Spleen (tissue), 11 donors: ENCODE measurements at regions not wholly inside any gene's neighbourhood (a gene's known extent, or its start where the extent isn't known, plus 50 kb on each side); places are given as distances from the start of the nearest gene placed in this dataset.

Experiments
- DNase-seq: peaks from one replicate; pipeline ENCODE4 v3.0.0-alpha.2; 2020
- H3K27ac ChIP-seq, 8 donors: fragments of 200-600 bp; sonication (generic) in 7 of 8; 1 replicate in 4 of 8; 2 replicates in 4 of 8; pipeline versions ENCODE4 v1.5.0 to v1.8.0; 2016 to 2021; ENCODE audit warnings: inconsistent platforms in 4 of 8, mild to moderate bottlenecking in 4 of 8, moderate library complexity in 1 of 8
- H3K27me3 ChIP-seq, 7 donors: fragments of 200-600 bp; sonication (generic) in 6 of 7; replicated peaks in 1 of 7; 1 replicate in 4 of 7; 2 replicates in 3 of 7; pipeline versions ENCODE4 v1.5.0 to v1.8.0; 2016 to 2021; ENCODE audit warnings: inconsistent platforms in 3 of 7, mild to moderate bottlenecking in 1 of 7
- H3K36me3 ChIP-seq, 6 donors: fragments of 200-600 bp; sonication (generic) in 5 of 6; 1 replicate in 4 of 6; 2 replicates in 2 of 6; pipeline versions ENCODE4 v1.5.0 to v1.8.0; 2016 to 2021; ENCODE audit warnings: inconsistent platforms in 2 of 6
- H3K4me1 ChIP-seq, 6 donors: fragments of 200-600 bp; sonication (generic) in 5 of 6; 1 replicate in 3 of 6; 2 replicates in 3 of 6; pipeline versions ENCODE4 v1.5.0 to v1.8.0; 2016 to 2021; ENCODE audit warnings: inconsistent platforms in 3 of 6
- H3K4me3 ChIP-seq, 8 donors: fragments of 200-600 bp; sonication (generic) in 7 of 8; 1 replicate in 4 of 8; 2 replicates in 4 of 8; pipeline versions ENCODE4 v1.5.0 to v1.8.0; 2016 to 2021; ENCODE audit warnings: inconsistent platforms in 4 of 8, mild to moderate bottlenecking in 4 of 8, moderate library complexity in 2 of 8
- H3K9me3 ChIP-seq, 8 donors: fragments of 200-600 bp; sonication (generic) in 7 of 8; 1 replicate in 4 of 8; 2 replicates in 4 of 8; pipeline versions ENCODE4 v1.5.0 to v1.8.0; 2016 to 2021; ENCODE audit warnings: inconsistent platforms in 4 of 8
- POLR2A ChIP-seq, 3 donors: fragments of 450-650 bp; IDR thresholded peaks; one replicate each; pipeline ENCODE4 v1.5.1; 2017; ENCODE audit warnings: antibody characterized with exemption in 3 of 3, mild to moderate bottlenecking in 1 of 3
- POLR2AphosphoS5 ChIP-seq, 3 donors: sonication (generic); formaldehyde crosslinking; IDR thresholded peaks; one replicate each; pipeline ENCODE4 v1.5.1; 2017; ENCODE audit warnings: antibody characterized with exemption in 3 of 3
- WGBS, 5 donors: extraction: QIAGEN DNeasy Blood & Tissue Kit in 3 of 5; methylation state at CpG; one replicate each; pipeline versions ENCODE4 v1.1.5 to v1.1.7; 2013 to 2018; 5-methylcytosine and 5-hydroxymethylcytosine counted together
- intact Hi-C: fragments of 100-400 bp; cut with DNase I; formaldehyde crosslinking; loops from one replicate; pipeline ENCODE4 v1.15.0; 2023; ENCODE audit warnings: low total_unique reads
- TF ChIP-seq, protein P1 (sequence below), 11 experiments: fragments of 200-600 bp in 7 of 11; fragments of 450-650 bp in 4 of 11; sonication (generic) in 4 of 11; IDR thresholded peaks in 8 of 11; conservative IDR thresholded peaks in 3 of 11; 1 replicate in 7 of 11; 2 replicates in 4 of 11; pipeline versions ENCODE4 v1.4.0 to v1.8.0; 2016 to 2021; ENCODE audit warnings: antibody characterized with exemption in 11 of 11, inconsistent platforms in 4 of 11, mild to moderate bottlenecking in 1 of 11
- donor health status: healthy with polysubstance abuse.
- donor health status: DM: no; HTN: no; CAD: no; lungs with moderate emphysema.
- donor health status: DM: no; HTN: no; CAD: no.
- donor health status: Bipolar disorder and iron deficiency.
- donor health status: healthy.
- donor health status: DM: no; HTN: no; CAD: no.
- donor health status: DM: yes; HTN: yes; CAD: no.

- no peaks in the 10 kb centered on the region for H3K36me3 ChIP-seq
- intact Hi-C loops = no loop called here
- TF ChIP-seq, protein P1, sequence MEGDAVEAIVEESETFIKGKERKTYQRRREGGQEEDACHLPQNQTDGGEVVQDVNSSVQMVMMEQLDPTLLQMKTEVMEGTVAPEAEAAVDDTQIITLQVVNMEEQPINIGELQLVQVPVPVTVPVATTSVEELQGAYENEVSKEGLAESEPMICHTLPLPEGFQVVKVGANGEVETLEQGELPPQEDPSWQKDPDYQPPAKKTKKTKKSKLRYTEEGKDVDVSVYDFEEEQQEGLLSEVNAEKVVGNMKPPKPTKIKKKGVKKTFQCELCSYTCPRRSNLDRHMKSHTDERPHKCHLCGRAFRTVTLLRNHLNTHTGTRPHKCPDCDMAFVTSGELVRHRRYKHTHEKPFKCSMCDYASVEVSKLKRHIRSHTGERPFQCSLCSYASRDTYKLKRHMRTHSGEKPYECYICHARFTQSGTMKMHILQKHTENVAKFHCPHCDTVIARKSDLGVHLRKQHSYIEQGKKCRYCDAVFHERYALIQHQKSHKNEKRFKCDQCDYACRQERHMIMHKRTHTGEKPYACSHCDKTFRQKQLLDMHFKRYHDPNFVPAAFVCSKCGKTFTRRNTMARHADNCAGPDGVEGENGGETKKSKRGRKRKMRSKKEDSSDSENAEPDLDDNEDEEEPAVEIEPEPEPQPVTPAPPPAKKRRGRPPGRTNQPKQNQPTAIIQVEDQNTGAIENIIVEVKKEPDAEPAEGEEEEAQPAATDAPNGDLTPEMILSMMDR (IDR thresholded peaks at IDR 0.05 in 8 of 11, conservative IDR thresholded peaks at IDR 0.05 in 3 of 11) = no peak
- 88 to 94% (median 90%) methylated on average over 7 to 14 of the region's 14 CpGs for WGBS, 5 donors
- peaks cover 0 to 15% (median 8%) of the 10 kb centered on the region in 6 donors for H3K4me1 ChIP-seq
- H3K9me3 ChIP-seq = no peaks in the 10 kb centered on the region
- H3K27ac ChIP-seq = no peak overlapping the region
- peaks cover 0 to 21% (median 0%) of the 10 kb centered on the region in 7 donors for H3K27me3 ChIP-seq
- H3K4me3 ChIP-seq = no peak overlapping the region
- no peak for DNase-seq
Measured at GRCh38 chr17:77771145-77771544, 187.4 kb upstream of the TNRC6C start.

- H3K27me3 ChIP-seq = peaks cover 0 to 21% (median 0%) of the 10 kb centered on the region in 7 donors
- no peak overlapping the region for H3K4me3 ChIP-seq
- H3K9me3 ChIP-seq = no peaks in the 10 kb centered on the region
- TF ChIP-seq POLR2A (IDR thresholded peaks at IDR 0.05) (no peak), POLR2AphosphoS5 (IDR thresholded peaks at IDR 0.05) (no peak)
- TF ChIP-seq, protein P1 (IDR thresholded peaks at IDR 0.05 in 8 of 11, conservative IDR thresholded peaks at IDR 0.05 in 3 of 11) = no peak
- 82 to 90% (median 87%) methylated on average over 3 to 9 of the region's 9 CpGs for WGBS, 5 donors
- DNase-seq = no peak
- H3K4me1 ChIP-seq = peaks cover 0 to 15% (median 8%) of the 10 kb centered on the region in 6 donors
- H3K36me3 ChIP-seq = no peaks in the 10 kb centered on the region
- intact Hi-C loops = no loop called here
- no peak overlapping the region for H3K27ac ChIP-seq
Measured at GRCh38 chr17:77771587-77771986, 186.9 kb upstream of the TNRC6C start.

GRCh38 chr17:77771998-77772397 lies 186.5 kb upstream of the TNRC6C start:
- DNase-seq = no peak
- TF ChIP-seq POLR2AphosphoS5 (IDR thresholded peaks at IDR 0.05) (no peak), POLR2A (IDR thresholded peaks at IDR 0.05) (no peak)
- TF ChIP-seq, protein P1 (IDR thresholded peaks at IDR 0.05 in 8 of 11, conservative IDR thresholded peaks at IDR 0.05 in 3 of 11) = no peak
- Histone ChIP-seq H3K9me3 (no peaks in the 10 kb centered on the region), H3K27me3 (peaks cover 0 to 21% (median 0%) of the 10 kb centered on the region in 7 donors), H3K36me3 (no peaks in the 10 kb centered on the region), H3K27ac (no peak overlapping the region), H3K4me3 (no peak overlapping the region), H3K4me1 (peaks cover 0 to 15% (median 8%) of the 10 kb centered on the region in 6 donors)
- WGBS, 5 donors = 75 to 93% (median 88%) methylated on average over 1 to 5 of the region's 5 CpGs
- intact Hi-C loops = loop anchor here (2.0 kb wide), 1 partner anchor 241 kb away; no protein-coding TSS in a partner anchor

GRCh38 chr17:77772461-77772897 lies 186.0 kb upstream of the TNRC6C start:
- intact Hi-C loops = loop anchor here (2.0 kb wide), 1 partner anchor 240 kb away; no protein-coding TSS in a partner anchor
- TF ChIP-seq POLR2AphosphoS5 (IDR thresholded peaks at IDR 0.05) = peak; percentile 48 to 74 (median 66)
- TF ChIP-seq, protein P1 (IDR thresholded peaks at IDR 0.05 in 8 of 11, conservative IDR thresholded peaks at IDR 0.05 in 3 of 11) = peak; percentile 63 to 92 (median 80)
- TF ChIP-seq POLR2A (IDR thresholded peaks at IDR 0.05) = no peak
- H3K4me3 ChIP-seq = no peak overlapping the region
- H3K9me3 ChIP-seq = no peaks in the 10 kb centered on the region
- no peak overlapping the region for H3K27ac ChIP-seq
- 23 to 39% (median 27%) methylated on average over 10 of the region's 10 CpGs for WGBS, 5 donors
- H3K27me3 ChIP-seq = peaks cover 0 to 21% (median 0%) of the 10 kb centered on the region in 7 donors
- no peaks in the 10 kb centered on the region for H3K36me3 ChIP-seq
- peaks cover 0 to 15% (median 8%) of the 10 kb centered on the region in 6 donors for H3K4me1 ChIP-seq
- DNase-seq = peak; percentile 91
